ENCODE measurements at regions not wholly inside any gene's neighbourhood (a gene's known extent, or its start where the extent isn't known, plus 50 kb on each side); places are given as distances from the start of the nearest gene placed in this dataset.
A peak's percentile ranks its signal among the peaks of the same experiment; 100 is the strongest.

DNA sequence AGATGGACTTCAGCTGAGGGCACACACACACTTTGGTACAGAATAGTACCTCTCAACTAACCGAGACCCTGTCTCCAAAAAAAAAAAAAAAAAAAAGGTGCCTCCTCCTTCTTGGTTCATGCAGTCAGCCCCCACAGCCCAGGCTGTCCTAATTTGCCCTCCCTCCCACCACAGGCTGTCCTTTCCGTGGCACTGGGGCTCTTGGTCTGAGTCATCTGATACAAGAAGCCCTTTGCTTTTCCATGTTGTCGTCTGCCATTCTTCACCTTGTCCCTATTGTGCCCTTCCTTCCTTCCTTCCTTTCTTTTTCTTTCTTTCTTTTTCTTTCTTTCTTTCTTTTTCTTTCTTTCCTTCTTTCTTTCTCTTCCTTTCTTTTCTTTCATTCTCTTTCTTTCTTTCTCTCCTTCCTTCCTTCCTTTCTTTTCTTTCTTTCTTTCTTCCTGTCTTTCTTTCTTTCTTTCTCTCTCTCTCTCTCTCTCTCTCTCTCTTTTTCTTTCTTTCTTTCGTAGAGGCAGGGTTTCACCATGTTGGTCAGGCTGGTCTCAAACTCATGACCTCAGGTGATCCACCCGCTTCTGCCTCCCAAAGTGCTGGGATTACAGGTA, 96.0 kb upstream of the IKZF1 start:
- H3K36me3 ChIP-seq: no peaks in the 10 kb centered on the region
- H3K27me3 ChIP-seq: peaks cover 0 to 2% of the 10 kb centered on the region in 2 donors
- H3K4me1 ChIP-seq: no peaks in the 10 kb centered on the region
- TF ChIP-seq, protein P1, sequence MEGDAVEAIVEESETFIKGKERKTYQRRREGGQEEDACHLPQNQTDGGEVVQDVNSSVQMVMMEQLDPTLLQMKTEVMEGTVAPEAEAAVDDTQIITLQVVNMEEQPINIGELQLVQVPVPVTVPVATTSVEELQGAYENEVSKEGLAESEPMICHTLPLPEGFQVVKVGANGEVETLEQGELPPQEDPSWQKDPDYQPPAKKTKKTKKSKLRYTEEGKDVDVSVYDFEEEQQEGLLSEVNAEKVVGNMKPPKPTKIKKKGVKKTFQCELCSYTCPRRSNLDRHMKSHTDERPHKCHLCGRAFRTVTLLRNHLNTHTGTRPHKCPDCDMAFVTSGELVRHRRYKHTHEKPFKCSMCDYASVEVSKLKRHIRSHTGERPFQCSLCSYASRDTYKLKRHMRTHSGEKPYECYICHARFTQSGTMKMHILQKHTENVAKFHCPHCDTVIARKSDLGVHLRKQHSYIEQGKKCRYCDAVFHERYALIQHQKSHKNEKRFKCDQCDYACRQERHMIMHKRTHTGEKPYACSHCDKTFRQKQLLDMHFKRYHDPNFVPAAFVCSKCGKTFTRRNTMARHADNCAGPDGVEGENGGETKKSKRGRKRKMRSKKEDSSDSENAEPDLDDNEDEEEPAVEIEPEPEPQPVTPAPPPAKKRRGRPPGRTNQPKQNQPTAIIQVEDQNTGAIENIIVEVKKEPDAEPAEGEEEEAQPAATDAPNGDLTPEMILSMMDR (IDR thresholded peaks at IDR 0.05): no peak
- no peaks in the 10 kb centered on the region for H3K9me3 ChIP-seq
- H3K4me3 ChIP-seq: no peak overlapping the region
- H3K27ac ChIP-seq: no peak overlapping the region
- no peak for DNase-seq
- intact Hi-C loops (cut with DNase I; ENCODE audit: low total_unique reads): no loop called here

DNA sequence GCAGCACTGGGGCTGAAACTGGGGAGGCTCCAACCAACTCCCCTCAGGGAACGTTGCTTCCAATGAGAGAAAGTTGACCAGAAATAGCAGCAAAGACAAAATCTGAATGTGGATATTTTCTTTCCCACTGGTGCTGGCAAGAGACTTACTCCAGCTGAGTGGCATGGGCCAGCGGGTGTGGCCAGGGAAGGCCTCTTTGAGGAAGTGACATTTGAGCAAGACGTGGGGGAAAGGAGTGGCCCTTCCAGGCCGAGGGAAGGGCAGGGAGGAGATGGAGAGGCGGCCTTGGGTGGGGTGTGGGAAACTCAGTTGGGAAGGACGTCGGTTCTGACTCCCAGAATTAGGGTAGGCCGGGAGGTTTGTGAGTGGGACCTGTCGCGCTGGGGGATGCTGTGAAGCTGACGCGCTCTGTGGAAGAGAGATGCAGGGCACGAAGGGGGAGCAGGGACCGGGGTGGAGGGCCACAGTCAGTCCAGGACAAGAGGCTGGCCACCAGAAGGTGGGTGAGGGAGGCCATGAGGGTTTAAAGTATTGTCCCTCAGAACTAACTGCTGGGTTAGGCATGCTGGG, 96.7 kb upstream of the IKZF1 start:
- Histone ChIP-seq H3K36me3 (no peaks in the 10 kb centered on the region), H3K4me1 (no peaks in the 10 kb centered on the region), H3K27me3 (peaks cover 0 to 2% of the 10 kb centered on the region in 2 donors), H3K4me3 (no peak overlapping the region), H3K27ac (no peak overlapping the region), H3K9me3 (no peaks in the 10 kb centered on the region)
- peak in 1 of 2 donors; percentile 69 for DNase-seq
- TF ChIP-seq, protein P1 (IDR thresholded peaks at IDR 0.05): no peak
- intact Hi-C loops (cut with DNase I; ENCODE audit: low total_unique reads): no loop called here

DNA sequence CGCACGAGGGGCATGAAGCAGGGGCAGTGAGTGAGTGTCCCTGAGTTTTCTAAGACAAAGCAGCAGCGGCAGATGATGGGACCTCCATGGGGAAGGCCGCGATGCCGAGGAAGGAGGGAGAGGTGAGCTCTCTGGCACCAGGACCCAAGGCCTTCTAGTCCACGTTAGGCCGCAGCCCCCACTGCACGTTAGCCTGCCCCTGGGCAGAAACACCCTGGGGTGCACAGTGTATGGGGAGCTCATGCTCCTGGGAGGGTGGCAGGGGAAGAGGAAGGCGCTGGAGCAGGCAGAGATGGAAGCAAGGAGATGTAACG, 97.3 kb upstream of the IKZF1 start:
- Histone ChIP-seq H3K4me3 (no peak overlapping the region), H3K9me3 (no peaks in the 10 kb centered on the region), H3K27me3 (no peaks in the 10 kb centered on the region), H3K4me1 (no peaks in the 10 kb centered on the region), H3K27ac (no peak overlapping the region), H3K36me3 (no peaks in the 10 kb centered on the region)
- DNase-seq: no peak
- TF ChIP-seq, protein P1 (IDR thresholded peaks at IDR 0.05): no peak
- intact Hi-C loops (cut with DNase I; ENCODE audit: low total_unique reads): no loop called here

DNA sequence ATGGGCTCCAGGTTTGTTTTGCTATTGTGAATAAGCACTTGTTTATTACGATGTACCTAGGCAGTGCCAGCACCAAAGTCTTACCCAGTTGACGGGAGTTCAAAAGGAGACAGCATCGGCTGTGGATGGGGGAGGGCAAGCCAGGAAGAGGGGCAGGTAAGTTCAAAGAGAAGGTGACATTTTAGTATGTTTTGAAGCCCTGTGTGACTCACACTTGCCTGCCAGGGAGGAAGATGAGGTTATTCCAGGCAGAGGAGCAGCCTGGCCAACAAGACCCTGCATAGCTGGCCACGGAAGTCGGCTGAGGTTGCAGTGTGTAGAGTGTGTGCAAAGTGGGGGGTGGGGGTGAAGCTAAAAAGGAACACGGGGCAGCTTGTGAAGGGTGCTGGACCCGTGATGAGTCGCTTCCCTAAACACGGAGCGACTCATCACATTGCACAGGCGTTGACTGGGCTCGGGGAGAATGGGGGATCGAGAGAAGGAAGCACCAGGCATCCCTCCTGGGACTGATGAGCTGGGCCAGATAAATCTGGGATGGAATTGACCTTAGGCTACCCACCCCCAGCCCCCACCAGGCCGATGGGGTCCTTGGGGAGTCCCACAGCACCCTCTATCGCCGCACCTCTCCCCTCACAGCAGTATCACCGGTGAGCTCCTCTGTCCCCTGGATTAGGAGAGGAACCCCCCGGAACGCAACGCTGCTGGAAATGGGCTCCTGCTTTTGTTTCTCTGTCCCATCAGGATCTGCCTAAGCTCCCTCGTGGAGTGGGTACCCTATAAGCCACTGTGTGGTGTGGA, 97.9 kb upstream of the IKZF1 start:
- no peak for DNase-seq
- TF ChIP-seq, protein P1 (IDR thresholded peaks at IDR 0.05): no peak
- intact Hi-C loops (cut with DNase I; ENCODE audit: low total_unique reads): no loop called here
- H3K36me3 ChIP-seq: no peaks in the 10 kb centered on the region
- no peaks in the 10 kb centered on the region for H3K4me1 ChIP-seq
- H3K27ac ChIP-seq: no peak overlapping the region
- no peaks in the 10 kb centered on the region for H3K9me3 ChIP-seq
- no peak overlapping the region for H3K4me3 ChIP-seq
- H3K27me3 ChIP-seq: no peaks in the 10 kb centered on the region

DNA sequence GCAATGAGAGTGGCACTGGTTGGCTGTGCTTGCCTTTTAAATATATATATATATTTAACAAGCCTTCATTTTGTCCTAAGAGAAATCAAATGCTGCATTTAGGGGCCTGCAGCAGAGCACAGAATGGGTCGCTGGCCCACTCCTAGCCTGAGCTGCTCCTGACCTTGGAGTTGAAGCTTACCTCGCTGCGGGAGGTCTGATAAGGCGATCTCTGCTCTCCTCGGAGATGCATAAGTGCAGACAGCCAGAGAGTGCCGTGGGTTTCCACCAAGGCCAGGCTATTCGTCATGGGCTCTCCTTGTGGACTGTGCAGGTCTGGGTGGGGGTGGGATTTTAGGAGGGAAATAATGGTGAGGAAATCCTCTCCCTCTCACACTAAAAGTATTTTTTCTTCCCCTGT, 99.5 kb upstream of the IKZF1 start:
- intact Hi-C loops (cut with DNase I; ENCODE audit: low total_unique reads): no loop called here
- Histone ChIP-seq H3K9me3 (no peaks in the 10 kb centered on the region), H3K4me3 (no peak overlapping the region), H3K27me3 (no peaks in the 10 kb centered on the region), H3K27ac (no peak overlapping the region), H3K36me3 (no peaks in the 10 kb centered on the region), H3K4me1 (no peaks in the 10 kb centered on the region)
- DNase-seq: no peak
- TF ChIP-seq, protein P1 (IDR thresholded peaks at IDR 0.05): no peak

Measured in tibial artery (tissue), 4 donors.